RWPE2 (cell line): ENCODE measurements at regions not wholly inside any gene's neighbourhood (a gene's known extent, or its start where the extent isn't known, plus 50 kb on each side); places are given as distances from the start of the nearest gene placed in this dataset.

Source experiments
- ATAC-seq: fragments of 200-7000 bp; cut with Tn5 transposase; 3 replicates; pipeline ENCODE4 v1.9.1; 2021; ENCODE audit warnings: low read depth
- DNase-seq: peaks from one replicate; pipeline ENCODE4 v3.0.0-alpha.2; 2020; ENCODE audit warnings: low spot score
- H3K27ac ChIP-seq: fragments of 450-650 bp; 2 replicates; pipeline ENCODE4 v1.5.1; 2017; ENCODE audit warnings: mild to moderate bottlenecking; ENCODE audit not compliant: poor library complexity, severe bottlenecking
- H3K27me3 ChIP-seq: fragments of 250-450 bp; sonication (Bioruptor Pico); 2 replicates; pipeline ENCODE4 v1.5.1; 2021; ENCODE audit warnings: mild to moderate bottlenecking, moderate library complexity; ENCODE audit not compliant: insufficient read depth, poor library complexity, severe bottlenecking
- H3K36me3 ChIP-seq: fragments of 250-450 bp; sonication (Bioruptor Pico); 2 replicates; pipeline ENCODE4 v1.5.1; 2020; ENCODE audit warnings: low read depth, mild to moderate bottlenecking, moderate library complexity
- H3K4me1 ChIP-seq: fragments of 250-450 bp; sonication (Bioruptor Pico); 2 replicates; pipeline ENCODE4 v1.5.1; 2021; ENCODE audit warnings: mild to moderate bottlenecking, moderate library complexity; ENCODE audit not compliant: insufficient read depth, poor library complexity, severe bottlenecking
- H3K4me3 ChIP-seq: fragments of 250-450 bp; sonication (Bioruptor Pico); 2 replicates; pipeline ENCODE4 v1.5.1; 2021; ENCODE audit warnings: mild to moderate bottlenecking, moderate library complexity; ENCODE audit not compliant: severe bottlenecking
- H3K9me3 ChIP-seq: fragments of 250-450 bp; sonication (Bioruptor Pico); 2 replicates; pipeline ENCODE4 v1.5.1; 2021; ENCODE audit warnings: mild to moderate bottlenecking, moderate library complexity; ENCODE audit not compliant: severe bottlenecking
- TF ChIP-seq, protein P1 (sequence below): fragments of 450-650 bp; IDR thresholded peaks from one replicate; pipeline ENCODE4 v1.5.1; 2017; ENCODE audit warnings: mild to moderate bottlenecking, moderate library complexity; ENCODE audit not compliant: poor library complexity, severe bottlenecking

DNA sequence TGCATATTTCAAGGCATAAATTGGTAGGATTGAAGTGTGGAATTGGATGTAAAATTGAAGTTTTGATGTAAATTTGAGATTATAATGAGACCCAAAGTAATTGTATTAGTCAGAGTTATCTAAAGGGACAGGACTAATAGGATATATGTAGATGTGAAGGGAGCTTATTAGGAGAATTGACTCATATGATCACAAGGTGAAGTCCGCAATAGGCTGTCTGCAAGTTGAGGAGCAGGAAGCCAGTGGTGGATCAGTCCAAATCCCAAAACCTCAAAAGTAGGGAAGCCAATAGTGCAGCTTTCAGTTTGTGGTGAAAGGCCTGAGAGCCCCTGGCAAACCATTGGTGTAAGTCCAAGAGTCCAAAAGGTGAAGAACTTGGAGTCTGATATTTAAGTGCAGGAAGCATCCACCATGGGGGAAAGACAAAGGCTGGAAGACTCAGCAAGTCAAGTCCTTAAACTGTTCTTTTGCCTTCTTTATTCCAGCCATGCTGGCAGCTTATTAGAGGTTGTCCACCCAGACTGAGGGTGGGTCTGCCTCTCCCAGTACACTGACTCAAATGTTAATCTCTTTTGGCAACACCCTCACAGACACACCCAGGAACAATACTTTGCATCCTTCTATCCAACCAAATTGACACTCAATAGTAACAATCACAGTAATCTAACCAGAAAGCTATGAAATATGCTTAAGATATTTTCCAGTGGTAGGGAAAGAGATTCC is 442.6 kb upstream of the PTCHD4 start:
- ATAC-seq: no peak
- no peaks in the 10 kb centered on the region for H3K27me3 ChIP-seq
- H3K36me3 ChIP-seq: peaks cover 6% of the 10 kb centered on the region; the same call in 1 of the 2 replicates
- TF ChIP-seq, protein P1, sequence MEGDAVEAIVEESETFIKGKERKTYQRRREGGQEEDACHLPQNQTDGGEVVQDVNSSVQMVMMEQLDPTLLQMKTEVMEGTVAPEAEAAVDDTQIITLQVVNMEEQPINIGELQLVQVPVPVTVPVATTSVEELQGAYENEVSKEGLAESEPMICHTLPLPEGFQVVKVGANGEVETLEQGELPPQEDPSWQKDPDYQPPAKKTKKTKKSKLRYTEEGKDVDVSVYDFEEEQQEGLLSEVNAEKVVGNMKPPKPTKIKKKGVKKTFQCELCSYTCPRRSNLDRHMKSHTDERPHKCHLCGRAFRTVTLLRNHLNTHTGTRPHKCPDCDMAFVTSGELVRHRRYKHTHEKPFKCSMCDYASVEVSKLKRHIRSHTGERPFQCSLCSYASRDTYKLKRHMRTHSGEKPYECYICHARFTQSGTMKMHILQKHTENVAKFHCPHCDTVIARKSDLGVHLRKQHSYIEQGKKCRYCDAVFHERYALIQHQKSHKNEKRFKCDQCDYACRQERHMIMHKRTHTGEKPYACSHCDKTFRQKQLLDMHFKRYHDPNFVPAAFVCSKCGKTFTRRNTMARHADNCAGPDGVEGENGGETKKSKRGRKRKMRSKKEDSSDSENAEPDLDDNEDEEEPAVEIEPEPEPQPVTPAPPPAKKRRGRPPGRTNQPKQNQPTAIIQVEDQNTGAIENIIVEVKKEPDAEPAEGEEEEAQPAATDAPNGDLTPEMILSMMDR: no peak
- no peak overlapping the region for H3K4me3 ChIP-seq
- H3K27ac ChIP-seq: no peak overlapping the region
- H3K9me3 ChIP-seq: no peaks in the 10 kb centered on the region
- peaks cover 5% of the 10 kb centered on the region for H3K4me1 ChIP-seq
- no peak for DNase-seq

DNA sequence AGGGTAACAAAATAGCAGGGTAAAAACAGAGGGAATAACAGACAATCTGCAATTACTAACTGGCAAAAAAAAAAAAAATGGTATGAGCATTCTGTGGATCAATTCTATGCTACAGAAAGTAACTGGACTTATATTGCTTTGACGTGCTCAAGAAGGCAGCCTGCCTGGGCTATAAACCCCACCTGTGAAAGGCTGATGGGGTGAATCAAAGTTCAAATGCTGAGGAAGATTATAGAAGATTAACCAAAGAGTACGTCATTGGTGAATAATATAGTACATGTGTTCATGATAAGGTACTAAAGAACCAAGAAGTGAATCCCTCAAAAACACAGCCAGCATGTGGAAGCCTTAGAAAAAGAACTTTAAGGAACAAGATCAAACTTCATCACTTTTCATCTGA is 441.9 kb upstream of the PTCHD4 start:
- Histone ChIP-seq H3K4me1 (peaks cover 5% of the 10 kb centered on the region), H3K36me3 (peaks cover 6% of the 10 kb centered on the region; the same call in 1 of the 2 replicates), H3K27ac (no peak overlapping the region), H3K27me3 (no peaks in the 10 kb centered on the region), H3K9me3 (no peaks in the 10 kb centered on the region), H3K4me3 (no peak overlapping the region)
- ATAC-seq: no peak
- DNase-seq: no peak
- TF ChIP-seq, protein P1: no peak

DNA sequence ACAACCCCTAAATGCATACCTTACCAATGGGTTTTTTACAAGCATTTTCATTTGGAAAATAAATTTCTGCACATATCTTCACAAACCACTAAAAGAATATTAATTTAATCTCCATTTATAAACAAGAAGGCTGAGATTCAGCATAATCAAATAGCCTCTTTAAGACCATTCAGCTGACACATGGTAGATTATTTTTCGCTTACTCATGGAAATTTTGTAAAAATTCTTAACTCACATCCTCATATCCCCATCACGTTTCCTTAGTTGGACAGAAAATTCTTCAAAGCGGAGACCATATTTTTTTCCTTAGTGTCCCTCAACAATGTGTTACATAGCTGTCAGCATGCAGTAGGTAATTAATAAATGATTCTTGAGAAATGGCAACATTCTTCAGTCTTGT is 439.6 kb upstream of the PTCHD4 start:
- no peak overlapping the region for H3K27ac ChIP-seq
- DNase-seq (no peak), ATAC-seq (no peak)
- no peak overlapping the region for H3K4me3 ChIP-seq
- H3K9me3 ChIP-seq: no peaks in the 10 kb centered on the region
- no peaks in the 10 kb centered on the region for H3K27me3 ChIP-seq
- no peaks in the 10 kb centered on the region for H3K36me3 ChIP-seq
- TF ChIP-seq, protein P1: no peak
- H3K4me1 ChIP-seq: peaks cover 5% of the 10 kb centered on the region

DNA sequence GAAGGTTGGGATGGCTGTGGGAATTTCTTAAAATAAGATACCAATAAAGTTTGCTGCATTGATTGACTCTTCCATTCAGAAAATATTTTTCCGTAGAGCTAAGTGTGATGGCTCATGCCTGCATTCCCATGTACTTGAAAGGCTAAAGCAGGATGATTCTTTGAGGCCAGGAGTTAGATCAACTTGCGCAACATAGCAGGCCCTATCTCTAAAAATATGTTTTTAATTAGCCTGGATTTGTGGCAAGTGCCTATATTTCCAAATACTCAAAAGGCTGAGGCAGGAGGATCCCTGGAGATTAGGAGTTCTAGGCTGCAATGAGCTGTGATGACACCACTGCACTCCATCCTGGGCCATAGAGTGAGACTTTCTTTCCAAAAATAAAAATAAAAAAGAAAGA is 431.2 kb upstream of the PTCHD4 start:
- DNase-seq: no peak
- peak; percentile 58; the same call in 2 of the 3 replicates for ATAC-seq
- H3K9me3 ChIP-seq: peaks cover 5% of the 10 kb centered on the region
- H3K27ac ChIP-seq: peak overlapping the region; percentile 66
- no peaks in the 10 kb centered on the region for H3K36me3 ChIP-seq
- no peaks in the 10 kb centered on the region for H3K27me3 ChIP-seq
- H3K4me1 ChIP-seq: peaks cover 13% of the 10 kb centered on the region
- no peak overlapping the region for H3K4me3 ChIP-seq
- TF ChIP-seq, protein P1: no peak

DNA sequence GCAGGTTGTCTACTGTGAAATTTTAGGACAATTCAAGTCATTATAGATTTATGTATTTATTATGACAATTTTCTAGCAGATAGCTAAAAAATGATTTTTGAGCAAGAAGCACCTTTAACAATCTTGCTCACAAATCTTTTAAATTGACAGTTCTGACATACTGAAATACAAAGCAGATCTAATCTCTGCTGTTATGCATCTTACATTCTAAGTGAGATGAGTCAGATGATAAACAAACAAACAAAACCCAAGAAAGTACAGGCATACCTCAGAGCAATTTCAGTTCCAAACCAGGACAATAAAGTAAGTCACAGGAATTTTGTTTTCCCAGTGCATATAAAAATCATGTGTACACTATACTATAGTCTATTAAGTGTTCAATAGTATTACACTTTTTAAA is 430.7 kb upstream of the PTCHD4 start:
- DNase-seq: no peak
- TF ChIP-seq, protein P1: no peak
- H3K27ac ChIP-seq: peak overlapping the region; percentile 66
- H3K4me1 ChIP-seq: peaks cover 13% of the 10 kb centered on the region
- peak; percentile 95 for ATAC-seq
- no peak overlapping the region for H3K4me3 ChIP-seq
- peaks cover 5% of the 10 kb centered on the region for H3K9me3 ChIP-seq
- no peaks in the 10 kb centered on the region for H3K36me3 ChIP-seq
- no peaks in the 10 kb centered on the region for H3K27me3 ChIP-seq
